D721Med (cell line): ENCODE measurements at regions not wholly inside any gene's neighbourhood (a gene's known extent, or its start where the extent isn't known, plus 50 kb on each side); places are given as distances from the start of the nearest gene placed in this dataset.

Source experiments
- DNase-seq: peaks from one replicate; pipeline ENCODE4 v3.0.0; 2011; ENCODE audit warnings: low spot score; ENCODE audit not compliant: insufficient read length
- FAIRE-seq: peaks from 2 replicates; lab custom pipeline; 2011; peaks lifted over from hg19 to GRCh38; lab: Jason Lieb, UNC
- TF ChIP-seq, protein P1 (sequence below): IDR thresholded peaks from 2 replicates; pipeline ENCODE4 v1.5.1; 2012; ENCODE audit warnings: mild to moderate bottlenecking, control low read depth; ENCODE audit not compliant: insufficient read depth; ENCODE audit errors: missing control alignments

DNA sequence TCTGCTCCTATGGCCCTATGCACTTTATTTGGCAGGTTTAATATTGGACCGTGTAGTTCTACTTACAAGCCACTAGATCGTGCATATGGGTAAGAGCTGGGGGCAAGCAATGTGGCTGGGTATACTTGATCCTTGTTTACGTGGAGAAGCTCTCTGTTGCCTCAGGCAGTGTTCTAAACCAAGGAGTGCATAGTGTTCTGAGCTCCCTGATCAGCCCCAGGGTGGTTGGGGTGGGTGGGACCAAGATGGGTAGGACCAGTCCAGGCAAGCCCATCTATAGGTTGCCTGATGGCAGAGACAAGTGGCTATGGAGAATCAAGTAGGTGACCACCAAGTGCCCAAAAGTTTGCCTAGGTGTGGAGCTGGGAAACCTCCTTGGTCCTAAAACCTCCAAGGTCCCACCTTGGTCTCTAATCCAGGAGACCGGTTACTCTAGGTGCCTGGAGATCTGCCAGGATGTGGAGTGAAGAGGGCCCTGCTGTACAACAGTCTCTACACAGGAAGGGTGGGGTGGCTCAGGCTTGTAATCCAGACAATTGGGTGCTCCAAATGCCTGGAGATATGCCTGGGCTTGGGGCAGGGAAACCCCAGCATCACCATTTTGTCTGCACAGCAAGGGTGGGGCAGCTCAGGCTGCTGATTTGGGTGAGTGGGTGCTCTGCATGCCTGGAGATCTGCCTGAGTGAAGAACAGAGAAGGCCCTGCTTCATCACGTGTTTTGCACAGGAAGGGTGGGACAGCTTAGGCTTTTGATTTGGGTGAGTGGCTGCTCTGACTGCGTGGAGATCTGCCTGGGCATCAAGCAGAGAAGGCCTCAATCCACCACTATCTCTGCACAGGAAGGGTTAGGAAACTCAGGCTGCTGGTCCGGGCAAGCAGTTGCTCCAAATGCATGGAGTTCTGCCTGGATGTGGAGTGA is 659.8 kb downstream of the TLE4 start:
- DNase-seq, result no peak
- FAIRE-seq, result no peak
- TF ChIP-seq, protein P1, sequence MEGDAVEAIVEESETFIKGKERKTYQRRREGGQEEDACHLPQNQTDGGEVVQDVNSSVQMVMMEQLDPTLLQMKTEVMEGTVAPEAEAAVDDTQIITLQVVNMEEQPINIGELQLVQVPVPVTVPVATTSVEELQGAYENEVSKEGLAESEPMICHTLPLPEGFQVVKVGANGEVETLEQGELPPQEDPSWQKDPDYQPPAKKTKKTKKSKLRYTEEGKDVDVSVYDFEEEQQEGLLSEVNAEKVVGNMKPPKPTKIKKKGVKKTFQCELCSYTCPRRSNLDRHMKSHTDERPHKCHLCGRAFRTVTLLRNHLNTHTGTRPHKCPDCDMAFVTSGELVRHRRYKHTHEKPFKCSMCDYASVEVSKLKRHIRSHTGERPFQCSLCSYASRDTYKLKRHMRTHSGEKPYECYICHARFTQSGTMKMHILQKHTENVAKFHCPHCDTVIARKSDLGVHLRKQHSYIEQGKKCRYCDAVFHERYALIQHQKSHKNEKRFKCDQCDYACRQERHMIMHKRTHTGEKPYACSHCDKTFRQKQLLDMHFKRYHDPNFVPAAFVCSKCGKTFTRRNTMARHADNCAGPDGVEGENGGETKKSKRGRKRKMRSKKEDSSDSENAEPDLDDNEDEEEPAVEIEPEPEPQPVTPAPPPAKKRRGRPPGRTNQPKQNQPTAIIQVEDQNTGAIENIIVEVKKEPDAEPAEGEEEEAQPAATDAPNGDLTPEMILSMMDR, result no peak

DNA sequence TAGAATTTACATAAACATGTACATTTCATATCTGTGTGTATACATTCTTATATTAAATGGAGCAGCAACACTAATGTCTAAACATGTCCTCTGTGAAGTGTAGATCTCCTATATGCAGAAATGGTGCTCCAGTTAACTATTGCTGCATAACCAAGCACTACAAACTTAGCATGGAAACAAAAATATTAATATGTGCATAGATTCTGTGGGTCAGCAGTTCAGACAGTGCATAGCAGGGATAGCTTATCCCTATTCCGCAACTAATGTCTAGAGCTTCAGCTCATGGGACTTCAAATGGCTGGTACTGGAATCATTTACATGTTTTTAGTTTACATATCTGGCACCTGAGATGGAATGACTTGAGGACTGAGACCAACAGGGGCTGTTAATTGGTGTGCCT is 652.1 kb downstream of the TLE4 start:
- TF ChIP-seq, protein P1, result no peak
- FAIRE-seq, result no peak
- DNase-seq, result no peak

DNA sequence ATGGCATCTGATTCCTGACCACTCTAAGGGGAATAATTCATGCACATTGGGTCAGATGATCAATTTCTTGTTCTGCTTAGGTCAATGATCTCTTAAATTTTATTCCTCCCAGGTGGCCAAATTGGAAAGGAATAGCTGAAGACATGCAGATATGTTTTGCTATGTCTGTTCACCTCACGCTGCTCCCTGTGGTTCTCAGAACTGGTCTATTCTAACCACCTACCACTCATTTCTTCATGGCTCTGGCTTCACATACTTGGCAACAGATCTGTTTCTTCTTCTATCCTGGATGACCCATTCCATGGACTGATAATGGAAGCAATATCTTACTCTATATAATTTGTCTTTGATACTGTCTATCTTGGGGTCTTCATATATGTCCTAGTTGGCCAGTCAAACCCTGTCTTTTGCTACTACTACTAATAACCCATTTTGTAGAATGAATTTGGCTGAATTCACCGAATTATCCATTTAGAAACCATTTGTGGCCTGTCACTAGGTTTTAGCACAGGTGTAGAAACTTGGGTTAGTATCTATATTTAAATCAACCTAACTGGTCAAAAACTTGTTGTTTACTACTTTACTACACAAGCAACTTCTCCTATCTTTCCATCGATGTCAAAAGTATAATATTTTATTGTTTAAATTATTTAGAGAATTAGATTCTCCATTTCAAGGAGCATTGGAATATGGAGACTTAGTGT is 650.9 kb downstream of the TLE4 start:
- DNase-seq (no peak), FAIRE-seq (no peak)
- TF ChIP-seq, protein P1, result no peak

DNA sequence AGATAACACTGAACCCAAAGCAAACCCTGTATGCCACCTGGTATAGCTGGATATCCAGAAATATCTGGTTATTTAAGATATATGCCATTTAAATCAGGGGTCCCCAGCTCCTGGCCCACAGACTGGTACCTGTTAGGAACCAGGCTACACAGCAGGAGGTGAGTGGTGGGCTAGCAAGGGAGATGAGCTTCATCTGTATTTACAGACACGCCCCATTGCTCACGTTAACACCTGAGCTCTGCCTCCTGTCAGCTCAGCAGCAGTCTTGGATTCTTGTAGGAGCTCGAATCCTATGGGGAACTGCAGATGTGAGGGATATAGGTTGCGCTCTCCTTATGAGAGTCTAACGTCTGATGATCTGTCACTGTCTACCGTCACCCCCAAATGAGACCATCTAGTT is 646.6 kb downstream of the TLE4 start:
- TF ChIP-seq, protein P1, result no peak
- FAIRE-seq (no peak), DNase-seq (no peak)

DNA sequence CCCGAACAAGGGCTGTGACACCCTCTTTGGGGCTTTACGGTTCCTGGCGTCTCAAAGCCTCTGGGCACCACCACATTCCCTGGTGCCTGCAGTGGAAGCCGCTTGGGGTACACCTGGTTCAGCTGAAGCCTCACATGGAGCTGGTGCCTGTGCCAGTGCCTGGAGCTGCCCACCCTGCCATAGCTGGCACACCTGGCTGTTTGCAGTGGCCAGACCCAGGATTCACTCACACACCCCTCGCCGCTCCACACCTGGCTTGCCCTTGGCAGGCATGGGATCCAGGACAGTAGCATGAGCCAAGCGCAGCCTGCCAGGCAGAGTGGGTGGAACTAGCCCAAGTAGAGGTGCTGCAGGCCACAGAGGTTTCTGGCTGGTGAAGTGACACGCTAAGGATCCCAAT is 641.8 kb downstream of the TLE4 start:
- TF ChIP-seq, protein P1, result no peak
- DNase-seq (no peak), FAIRE-seq (no peak)

DNA sequence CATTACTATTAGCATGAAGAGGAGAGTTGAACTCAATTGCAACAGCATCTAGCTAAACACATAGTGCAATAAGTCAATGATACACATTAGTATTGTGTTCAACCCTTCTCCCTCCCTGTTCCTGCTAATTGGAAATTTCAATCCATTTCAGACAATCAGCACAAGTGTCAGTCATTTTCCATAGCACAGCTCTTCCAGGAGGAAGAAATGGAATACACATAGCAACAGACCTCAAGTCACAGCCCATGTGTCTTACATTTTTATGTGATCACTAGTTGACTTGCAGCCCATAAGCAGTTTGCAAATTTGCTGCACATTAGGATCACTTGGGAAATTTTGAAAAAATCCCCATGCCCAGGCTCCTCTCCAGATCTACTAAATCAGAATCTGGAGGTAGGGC is 636.9 kb downstream of the TLE4 start:
- no peak for FAIRE-seq
- DNase-seq, result no peak
- TF ChIP-seq, protein P1, result no peak
